Parathyroid adenoma (tissue), 2 donors: ENCODE measurements at regions not wholly inside any gene's neighbourhood (a gene's known extent, or its start where the extent isn't known, plus 50 kb on each side); places are given as distances from the start of the nearest gene placed in this dataset.

Experiments
- H2AFZ ChIP-seq: fragments of 300-600 bp; sonication (generic); one replicate; pipeline ENCODE4 v1.7.0; 2017; ENCODE audit warnings: antibody characterized with exemption, mild to moderate bottlenecking
- H3K27ac ChIP-seq: fragments of 300-600 bp; sonication (generic); one replicate; pipeline ENCODE4 v1.7.0; 2017
- H3K27me3 ChIP-seq: fragments of 300-600 bp; sonication (generic); one replicate; pipeline ENCODE4 v1.7.0; 2017; ENCODE audit warnings: low read length; ENCODE audit not compliant: control insufficient read depth, insufficient read depth
- H3K36me3 ChIP-seq: fragments of 300-600 bp; sonication (generic); one replicate; pipeline ENCODE4 v1.7.0; 2017; ENCODE audit warnings: low read length; ENCODE audit not compliant: control insufficient read depth, insufficient read depth
- H3K4me1 ChIP-seq: fragments of 300-600 bp; sonication (generic); one replicate; pipeline ENCODE4 v1.7.0; 2017; ENCODE audit warnings: control low read depth
- H3K4me2 ChIP-seq: fragments of 300-600 bp; sonication (generic); one replicate; pipeline ENCODE4 v1.7.0; 2017; ENCODE audit warnings: low read length
- H3K4me3 ChIP-seq: fragments of 300-600 bp; sonication (generic); one replicate; pipeline ENCODE4 v1.7.0; 2017; ENCODE audit warnings: low read depth, low read length
- H3K79me2 ChIP-seq: fragments of 300-600 bp; sonication (generic); one replicate; pipeline ENCODE4 v1.7.0; 2017; ENCODE audit warnings: control low read depth
- H3K9ac ChIP-seq: fragments of 300-600 bp; sonication (generic); one replicate; pipeline ENCODE4 v1.7.0; 2017; ENCODE audit warnings: mild to moderate bottlenecking
- H3K9me3 ChIP-seq: fragments of 300-600 bp; sonication (generic); one replicate; pipeline ENCODE4 v1.7.0; 2017; ENCODE audit warnings: low read length; ENCODE audit not compliant: control insufficient read depth
- TF ChIP-seq, protein P1 (sequence below): fragments of 300-600 bp; sonication (generic); IDR thresholded peaks from one replicate; pipeline ENCODE4 v1.7.0; 2017; ENCODE audit warnings: antibody characterized with exemption, mild to moderate bottlenecking
- donor health status: primary hyperparathyroidism.

GRCh38 chr6:45738057-45738455, 277.6 kb downstream of the CLIC5 start:
- no peak overlapping the region for H2AFZ ChIP-seq
- no peaks in the 10 kb centered on the region for H3K27me3 ChIP-seq
- H3K9me3 ChIP-seq = no peaks in the 10 kb centered on the region
- TF ChIP-seq, protein P1, sequence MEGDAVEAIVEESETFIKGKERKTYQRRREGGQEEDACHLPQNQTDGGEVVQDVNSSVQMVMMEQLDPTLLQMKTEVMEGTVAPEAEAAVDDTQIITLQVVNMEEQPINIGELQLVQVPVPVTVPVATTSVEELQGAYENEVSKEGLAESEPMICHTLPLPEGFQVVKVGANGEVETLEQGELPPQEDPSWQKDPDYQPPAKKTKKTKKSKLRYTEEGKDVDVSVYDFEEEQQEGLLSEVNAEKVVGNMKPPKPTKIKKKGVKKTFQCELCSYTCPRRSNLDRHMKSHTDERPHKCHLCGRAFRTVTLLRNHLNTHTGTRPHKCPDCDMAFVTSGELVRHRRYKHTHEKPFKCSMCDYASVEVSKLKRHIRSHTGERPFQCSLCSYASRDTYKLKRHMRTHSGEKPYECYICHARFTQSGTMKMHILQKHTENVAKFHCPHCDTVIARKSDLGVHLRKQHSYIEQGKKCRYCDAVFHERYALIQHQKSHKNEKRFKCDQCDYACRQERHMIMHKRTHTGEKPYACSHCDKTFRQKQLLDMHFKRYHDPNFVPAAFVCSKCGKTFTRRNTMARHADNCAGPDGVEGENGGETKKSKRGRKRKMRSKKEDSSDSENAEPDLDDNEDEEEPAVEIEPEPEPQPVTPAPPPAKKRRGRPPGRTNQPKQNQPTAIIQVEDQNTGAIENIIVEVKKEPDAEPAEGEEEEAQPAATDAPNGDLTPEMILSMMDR = no peak
- no peaks in the 10 kb centered on the region for H3K79me2 ChIP-seq
- H3K9ac ChIP-seq = no peak overlapping the region
- H3K4me1 ChIP-seq = no peaks in the 10 kb centered on the region
- no peak overlapping the region for H3K27ac ChIP-seq
- H3K4me2 ChIP-seq = no peak overlapping the region
- no peak overlapping the region for H3K4me3 ChIP-seq
- no peaks in the 10 kb centered on the region for H3K36me3 ChIP-seq

- H3K27ac ChIP-seq = no peak overlapping the region
- H3K9me3 ChIP-seq = no peaks in the 10 kb centered on the region
- TF ChIP-seq, protein P1 = no peak
- H2AFZ ChIP-seq = no peak overlapping the region
- H3K4me1 ChIP-seq = no peaks in the 10 kb centered on the region
- no peak overlapping the region for H3K4me2 ChIP-seq
- no peaks in the 10 kb centered on the region for H3K79me2 ChIP-seq
- H3K36me3 ChIP-seq = no peaks in the 10 kb centered on the region
- no peaks in the 10 kb centered on the region for H3K27me3 ChIP-seq
- H3K4me3 ChIP-seq = no peak overlapping the region
- no peak overlapping the region for H3K9ac ChIP-seq
Observed at GRCh38 chr6:45737331-45738056, 278.2 kb downstream of the CLIC5 start.

GRCh38 chr6:45736134-45736533, 279.5 kb downstream of the CLIC5 start:
- Histone ChIP-seq H3K36me3 (no peaks in the 10 kb centered on the region), H3K9me3 (no peaks in the 10 kb centered on the region), H3K79me2 (no peaks in the 10 kb centered on the region), H3K9ac (no peak overlapping the region), H3K4me1 (no peaks in the 10 kb centered on the region), H3K4me2 (no peak overlapping the region), H2AFZ (no peak overlapping the region), H3K27ac (no peak overlapping the region), H3K27me3 (no peaks in the 10 kb centered on the region), H3K4me3 (no peak overlapping the region)
- TF ChIP-seq, protein P1 = no peak

GRCh38 chr6:45732731-45733130, 282.9 kb downstream of the CLIC5 start:
- no peaks in the 10 kb centered on the region for H3K79me2 ChIP-seq
- no peak overlapping the region for H2AFZ ChIP-seq
- no peaks in the 10 kb centered on the region for H3K9me3 ChIP-seq
- H3K27ac ChIP-seq = no peak overlapping the region
- no peak overlapping the region for H3K4me3 ChIP-seq
- no peaks in the 10 kb centered on the region for H3K36me3 ChIP-seq
- H3K27me3 ChIP-seq = no peaks in the 10 kb centered on the region
- H3K4me2 ChIP-seq = no peak overlapping the region
- H3K4me1 ChIP-seq = no peaks in the 10 kb centered on the region
- no peak overlapping the region for H3K9ac ChIP-seq
- TF ChIP-seq, protein P1 = no peak

- no peak overlapping the region for H3K4me3 ChIP-seq
- H2AFZ ChIP-seq = no peak overlapping the region
- TF ChIP-seq, protein P1 = no peak
- no peaks in the 10 kb centered on the region for H3K79me2 ChIP-seq
- H3K9me3 ChIP-seq = no peaks in the 10 kb centered on the region
- no peaks in the 10 kb centered on the region for H3K36me3 ChIP-seq
- no peaks in the 10 kb centered on the region for H3K27me3 ChIP-seq
- H3K9ac ChIP-seq = no peak overlapping the region
- no peaks in the 10 kb centered on the region for H3K4me1 ChIP-seq
- no peak overlapping the region for H3K27ac ChIP-seq
- H3K4me2 ChIP-seq = no peak overlapping the region
Observed at GRCh38 chr6:45730232-45730631, 285.4 kb downstream of the CLIC5 start.
